ENCODE measurements at regions not wholly inside any gene's neighbourhood (a gene's known extent, or its start where the extent isn't known, plus 50 kb on each side); places are given as distances from the start of the nearest gene placed in this dataset.

DNA sequence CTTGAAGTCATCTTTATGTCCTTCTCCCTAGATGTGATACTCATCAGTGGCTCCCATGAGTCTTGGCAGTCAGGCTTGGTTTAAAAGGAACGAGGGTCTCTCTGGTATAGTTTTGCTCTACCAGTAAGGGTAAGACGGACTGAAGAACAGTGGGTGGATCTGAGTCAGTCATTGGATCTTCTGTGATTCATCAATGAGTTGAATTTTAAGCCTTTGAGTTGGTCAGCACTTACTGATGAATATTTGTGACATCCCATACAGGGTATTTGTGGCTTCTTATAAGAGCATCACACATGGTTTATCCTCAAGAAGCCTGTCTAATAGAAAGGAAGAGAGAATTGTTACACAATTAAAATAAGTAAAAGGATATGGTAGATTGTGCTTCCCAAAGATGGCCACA is 87.3 kb upstream of the NAMPT start:
- H3K36me3 Mint-ChIP-seq (ENCODE audit: low read depth) = no peaks in the 10 kb centered on the region
- no peak overlapping the region for H3K27ac Mint-ChIP-seq
- POLR2A ChIA-PET = no interaction called here
- H3K27me3 Mint-ChIP-seq = no peaks in the 10 kb centered on the region
- DNase-seq = no peak
- no peak for ATAC-seq (ENCODE audit: low read depth)
- TF ChIP-seq, protein P1, sequence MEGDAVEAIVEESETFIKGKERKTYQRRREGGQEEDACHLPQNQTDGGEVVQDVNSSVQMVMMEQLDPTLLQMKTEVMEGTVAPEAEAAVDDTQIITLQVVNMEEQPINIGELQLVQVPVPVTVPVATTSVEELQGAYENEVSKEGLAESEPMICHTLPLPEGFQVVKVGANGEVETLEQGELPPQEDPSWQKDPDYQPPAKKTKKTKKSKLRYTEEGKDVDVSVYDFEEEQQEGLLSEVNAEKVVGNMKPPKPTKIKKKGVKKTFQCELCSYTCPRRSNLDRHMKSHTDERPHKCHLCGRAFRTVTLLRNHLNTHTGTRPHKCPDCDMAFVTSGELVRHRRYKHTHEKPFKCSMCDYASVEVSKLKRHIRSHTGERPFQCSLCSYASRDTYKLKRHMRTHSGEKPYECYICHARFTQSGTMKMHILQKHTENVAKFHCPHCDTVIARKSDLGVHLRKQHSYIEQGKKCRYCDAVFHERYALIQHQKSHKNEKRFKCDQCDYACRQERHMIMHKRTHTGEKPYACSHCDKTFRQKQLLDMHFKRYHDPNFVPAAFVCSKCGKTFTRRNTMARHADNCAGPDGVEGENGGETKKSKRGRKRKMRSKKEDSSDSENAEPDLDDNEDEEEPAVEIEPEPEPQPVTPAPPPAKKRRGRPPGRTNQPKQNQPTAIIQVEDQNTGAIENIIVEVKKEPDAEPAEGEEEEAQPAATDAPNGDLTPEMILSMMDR (IDR thresholded peaks at IDR 0.05) = no peak
- CTCF ChIA-PET = no interaction called here
- no peaks in the 10 kb centered on the region for H3K9me3 Mint-ChIP-seq
- intact Hi-C loops (cut with micrococcal nuclease) = no loop called here
- no peak overlapping the region for H3K4me3 Mint-ChIP-seq
- peaks cover 2% of the 10 kb centered on the region for H3K4me1 Mint-ChIP-seq

DNA sequence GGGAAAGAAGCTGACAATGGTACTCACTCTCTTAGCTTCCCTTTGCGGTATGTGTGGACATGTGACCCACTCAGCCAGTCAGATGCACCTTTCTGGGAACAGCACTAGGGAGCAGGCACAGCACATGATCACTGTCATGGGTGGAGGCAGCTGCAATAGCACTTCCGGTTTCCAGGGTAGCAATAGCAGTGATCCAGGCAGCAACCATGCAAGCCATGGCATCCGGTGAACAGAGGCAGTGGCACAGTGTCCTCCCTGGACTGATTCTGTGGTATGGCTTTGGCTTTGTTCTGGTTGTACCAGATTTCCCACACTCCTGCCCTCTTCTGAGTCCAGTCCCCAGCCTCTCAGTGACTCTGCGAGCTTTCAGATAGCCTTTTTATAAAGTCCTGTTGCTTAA is 86.8 kb upstream of the NAMPT start:
- H3K4me1 Mint-ChIP-seq = peaks cover 2% of the 10 kb centered on the region
- no peaks in the 10 kb centered on the region for H3K36me3 Mint-ChIP-seq (ENCODE audit: low read depth)
- intact Hi-C loops (cut with micrococcal nuclease) = no loop called here
- no peak overlapping the region for H3K27ac Mint-ChIP-seq
- H3K27me3 Mint-ChIP-seq = no peaks in the 10 kb centered on the region
- ATAC-seq (ENCODE audit: low read depth) (no peak), DNase-seq (no peak)
- POLR2A ChIA-PET = no interaction called here
- H3K9me3 Mint-ChIP-seq = no peaks in the 10 kb centered on the region
- CTCF ChIA-PET = no interaction called here
- TF ChIP-seq, protein P1 (IDR thresholded peaks at IDR 0.05) = no peak
- no peak overlapping the region for H3K4me3 Mint-ChIP-seq

DNA sequence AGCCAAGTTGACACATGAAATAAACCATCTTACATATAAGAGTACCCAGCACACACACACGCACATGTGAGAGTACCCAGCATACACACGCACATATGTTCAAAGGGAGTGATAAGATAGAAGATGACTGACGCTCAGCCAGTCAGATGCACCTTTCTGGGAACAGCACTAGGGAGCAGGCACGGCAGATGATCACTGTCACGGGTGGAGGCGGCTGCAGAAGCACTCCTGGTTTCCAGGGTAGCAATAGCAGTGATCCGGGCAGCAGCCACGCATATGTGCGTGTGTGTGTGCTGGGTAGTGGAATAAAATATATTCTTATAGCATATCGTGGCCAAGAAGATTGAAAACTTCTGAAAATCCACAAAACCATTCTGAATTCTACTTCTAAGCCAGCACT is 85.8 kb upstream of the NAMPT start:
- peaks cover 2% of the 10 kb centered on the region for H3K4me1 Mint-ChIP-seq
- no peak overlapping the region for H3K4me3 Mint-ChIP-seq
- ATAC-seq (ENCODE audit: low read depth) (no peak), DNase-seq (no peak)
- ChIA-PET POLR2A (no interaction called here), CTCF (no interaction called here)
- intact Hi-C loops (cut with micrococcal nuclease) = no loop called here
- TF ChIP-seq, protein P1 (IDR thresholded peaks at IDR 0.05) = no peak
- no peaks in the 10 kb centered on the region for H3K9me3 Mint-ChIP-seq
- H3K36me3 Mint-ChIP-seq (ENCODE audit: low read depth) = no peaks in the 10 kb centered on the region
- H3K27ac Mint-ChIP-seq = no peak overlapping the region
- no peaks in the 10 kb centered on the region for H3K27me3 Mint-ChIP-seq

DNA sequence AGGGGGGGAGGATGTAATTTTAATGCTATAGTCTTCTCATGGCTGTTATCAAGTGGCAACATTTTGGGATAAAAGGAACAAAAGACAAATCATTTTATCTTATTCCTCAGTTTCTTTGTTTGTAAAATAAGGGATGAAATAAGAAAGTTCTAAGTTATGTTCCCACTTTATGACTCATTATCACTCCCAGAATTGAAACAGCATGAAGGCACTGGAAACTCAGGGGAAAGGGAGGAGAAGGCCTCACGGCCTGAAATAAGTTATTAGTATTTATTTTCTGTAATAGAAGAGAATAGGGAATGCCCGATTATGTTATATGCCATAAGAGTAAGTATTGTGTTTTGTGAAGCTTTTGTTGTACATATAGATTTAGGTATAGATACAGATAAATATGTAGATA is 85.0 kb upstream of the NAMPT start:
- CTCF ChIA-PET = interaction anchor here (1.0 kb wide), 1 partner anchor 193 kb away, joined by 3 read pairs; no protein-coding TSS in a partner anchor
- TF ChIP-seq, protein P1 (IDR thresholded peaks at IDR 0.05) = no peak
- intact Hi-C loops (cut with micrococcal nuclease) = no loop called here

DNA sequence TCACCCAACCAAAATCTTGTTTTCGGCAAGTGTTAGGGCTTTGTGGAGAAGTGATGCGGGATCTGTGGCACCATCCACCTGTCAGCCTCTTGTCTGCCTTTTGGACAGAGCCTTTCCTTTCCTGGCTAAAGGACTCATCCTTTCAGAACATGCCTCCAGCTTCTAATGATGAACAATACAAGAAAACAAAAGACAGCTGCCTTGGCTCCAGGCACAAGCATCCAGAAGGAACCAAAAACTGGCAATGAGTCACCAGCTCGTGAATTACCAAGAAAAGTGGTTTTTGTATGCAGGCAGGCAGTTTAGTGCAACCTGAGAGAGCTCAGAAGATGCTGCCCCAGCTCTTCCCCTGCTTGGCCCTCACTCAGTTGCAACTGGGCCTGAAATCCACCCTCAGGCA is 84.6 kb upstream of the NAMPT start:
- Mint-ChIP-seq H3K27ac (no peak overlapping the region), H3K9me3 (no peaks in the 10 kb centered on the region), H3K4me3 (no peak overlapping the region), H3K4me1 (peaks cover 2% of the 10 kb centered on the region), H3K36me3 (ENCODE audit: low read depth) (no peaks in the 10 kb centered on the region), H3K27me3 (no peaks in the 10 kb centered on the region)
- TF ChIP-seq, protein P1 (IDR thresholded peaks at IDR 0.05) = no peak
- DNase-seq (no peak), ATAC-seq (ENCODE audit: low read depth) (no peak)
- ChIA-PET POLR2A (no interaction called here), CTCF (interaction anchor here (1.0 to 1.1 kb wide), 2 partner anchors 93 to 192 kb away, joined by 3 to 5 read pairs; no protein-coding TSS in a partner anchor)
- intact Hi-C loops (cut with micrococcal nuclease) = no loop called here

More for the DNA sequence above, 85.0 kb upstream of the NAMPT start:
- Mint-ChIP-seq H3K4me3 (no peak overlapping the region), H3K9me3 (no peaks in the 10 kb centered on the region), H3K27ac (no peak overlapping the region), H3K27me3 (no peaks in the 10 kb centered on the region), H3K36me3 (ENCODE audit: low read depth) (no peaks in the 10 kb centered on the region), H3K4me1 (peaks cover 2% of the 10 kb centered on the region)
- ATAC-seq (ENCODE audit: low read depth) (no peak), DNase-seq (no peak)
- POLR2A ChIA-PET = no interaction called here
